ENCODE measurements at regions not wholly inside any gene's neighbourhood (a gene's known extent, or its start where the extent isn't known, plus 50 kb on each side); places are given as distances from the start of the nearest gene placed in this dataset.

- H3K4me1 Mint-ChIP-seq = peaks cover 0 to 6% of the 10 kb centered on the region in 2 experiments; a peak in 1 of 4 replicates
- no peak overlapping the region for H3K23ac ChIP-seq (ENCODE audit: insufficient read length, low read depth, low read length)
- H4K91ac ChIP-seq (ENCODE audit: insufficient read length, low read depth, low read length) = no peak overlapping the region
- no peaks in the 10 kb centered on the region for H3K23me2 ChIP-seq (ENCODE audit: insufficient read length, low read depth, low read length, poor library complexity, severe bottlenecking)
- no peak overlapping the region for H2BK15ac ChIP-seq (ENCODE audit: low read depth, low read length)
- no peak overlapping the region for H3K4ac ChIP-seq (ENCODE audit: low read depth, low read length)
- H3K79me1 ChIP-seq (ENCODE audit: insufficient read depth, low read depth, low read length, poor library complexity, severe bottlenecking) = no peaks in the 10 kb centered on the region
- H3T11ph ChIP-seq (ENCODE audit: low read length) = no peak overlapping the region
- H2AFZ ChIP-seq (ENCODE audit: low read length) = no peak overlapping the region
- no peak overlapping the region for H3K9ac ChIP-seq (ENCODE audit: extremely low read depth, insufficient read length, low read length)
- H3K79me2 ChIP-seq (ENCODE audit: insufficient read depth, low read length) = no peaks in the 10 kb centered on the region
- peak; percentile 58 for TF ChIP-seq CTCF (conservative IDR thresholded peaks at IDR 0.05)
- no peak overlapping the region for H4K5ac ChIP-seq (ENCODE audit: insufficient read length, low read depth, low read length)
- no peak overlapping the region for H2BK120ac ChIP-seq (ENCODE audit: low read depth, low read length, poor library complexity, severe bottlenecking)
- H3K4me1 ChIP-seq (ENCODE audit: insufficient read depth, low read length) = no peaks in the 10 kb centered on the region; the same call in 1 of the 2 replicates
- no peak for DNase-seq
- no peaks in the 10 kb centered on the region for H4K20me1 ChIP-seq (ENCODE audit: control insufficient read depth, insufficient read depth, insufficient read length)
- WGBS (ENCODE audit: extremely low coverage, insufficient read length, low lambda C conversion rate) = no CpG with 5 or more reads among the region's 3 CpGs
- no peak overlapping the region for H2AK5ac ChIP-seq (ENCODE audit: insufficient read length, low read length)
- H2BK12ac ChIP-seq (ENCODE audit: insufficient read length, low read depth, low read length) = no peak overlapping the region
- H2BK5ac ChIP-seq (ENCODE audit: insufficient read length, low read length) = no peak overlapping the region
- H3K27ac ChIP-seq (ENCODE audit: insufficient read length, low read depth, low read length) = no peak overlapping the region
- no peak overlapping the region for H3K18ac ChIP-seq (ENCODE audit: insufficient read length, low read depth, low read length)
- H3K36me3 Mint-ChIP-seq (ENCODE audit: insufficient read depth in 1 of 3, low read depth in 3 of 3) = no peaks in the 10 kb centered on the region
- H3K14ac ChIP-seq (ENCODE audit: insufficient read depth, low read length) = no peak overlapping the region
- H3K9me3 ChIP-seq (ENCODE audit: control insufficient read depth, low read depth, low read length) = no peaks in the 10 kb centered on the region
- H4K8ac ChIP-seq (replicated peaks; ENCODE audit: insufficient read length, low read depth, low read length) = no peak overlapping the region
- no peak overlapping the region for H3K4me2 ChIP-seq (ENCODE audit: insufficient read depth, insufficient read length, low read length)
- H3K27me3 ChIP-seq (ENCODE audit: insufficient read depth, low read length) = no peaks in the 10 kb centered on the region
- no peaks in the 10 kb centered on the region for H3K27me3 Mint-ChIP-seq (ENCODE audit: low read depth)
- H3K27ac Mint-ChIP-seq = no peak overlapping the region
- H3K9me3 Mint-ChIP-seq = no peaks in the 10 kb centered on the region
- H3K4me3 Mint-ChIP-seq = no peak overlapping the region
- H3K56ac ChIP-seq (ENCODE audit: insufficient read length, low read depth, low read length) = no peak overlapping the region
- no peak overlapping the region for H2BK20ac ChIP-seq (ENCODE audit: low read depth, low read length, poor library complexity, severe bottlenecking)
Measured at GRCh38 chr2:139790807-139791752, 1010.9 kb upstream of the NXPH2 start.
